ENCODE measurements at regions not wholly inside any gene's neighbourhood (a gene's known extent, or its start where the extent isn't known, plus 50 kb on each side); places are given as distances from the start of the nearest gene placed in this dataset.
"Not testable (repeated sequence)": the region's sequence is repeated elsewhere in the genome, so short reads cannot be mapped to it uniquely, and the experiment has no call there.

GRCh38 chr7:106372126-106372525 is 87.3 kb upstream of the NAMPT start:
- Histone ChIP-seq H3K9me3 (ENCODE audit: control insufficient read depth, low read length) (no peaks in the 10 kb centered on the region), H3K4me3 (ENCODE audit: insufficient read depth, low read depth, low read length) (no peak overlapping the region), H3K36me3 (ENCODE audit: control insufficient read depth, insufficient read depth, low read length) (no peaks in the 10 kb centered on the region), H3K27me3 (ENCODE audit: control insufficient read depth, insufficient read depth, low read length, poor library complexity, severe bottlenecking) (no peaks in the 10 kb centered on the region), H3K27ac (ENCODE audit: insufficient read depth, low read depth, low read length, poor library complexity, severe bottlenecking) (no peak overlapping the region), H3K4me1 (ENCODE audit: control insufficient read depth, insufficient read depth, low read length) (no peaks in the 10 kb centered on the region)
- WGBS, 2 experiments: 88 to 91% methylated on average over 2 of the region's 2 CpGs

- Histone ChIP-seq H3K36me3 (ENCODE audit: control insufficient read depth, insufficient read depth, low read length) (no peaks in the 10 kb centered on the region), H3K4me1 (ENCODE audit: control insufficient read depth, insufficient read depth, low read length) (no peaks in the 10 kb centered on the region), H3K9me3 (ENCODE audit: control insufficient read depth, low read length) (no peaks in the 10 kb centered on the region), H3K27ac (ENCODE audit: insufficient read depth, low read depth, low read length, poor library complexity, severe bottlenecking) (no peak overlapping the region), H3K27me3 (ENCODE audit: control insufficient read depth, insufficient read depth, low read length, poor library complexity, severe bottlenecking) (no peaks in the 10 kb centered on the region), H3K4me3 (ENCODE audit: insufficient read depth, low read depth, low read length) (no peak overlapping the region)
- 94 to 95% methylated on average over 4 of the region's 4 CpGs for WGBS, 2 experiments
Measured at GRCh38 chr7:106371629-106372028, 86.8 kb upstream of the NAMPT start.

GRCh38 chr7:106370542-106370941 is 85.8 kb upstream of the NAMPT start:
- no peaks in the 10 kb centered on the region for H3K9me3 ChIP-seq (ENCODE audit: control insufficient read depth, low read length)
- no peak overlapping the region for H3K27ac ChIP-seq (ENCODE audit: insufficient read depth, low read depth, low read length, poor library complexity, severe bottlenecking)
- H3K4me3 ChIP-seq (ENCODE audit: insufficient read depth, low read depth, low read length): no peak overlapping the region
- no peaks in the 10 kb centered on the region for H3K36me3 ChIP-seq (ENCODE audit: control insufficient read depth, insufficient read depth, low read length)
- H3K27me3 ChIP-seq (ENCODE audit: control insufficient read depth, insufficient read depth, low read length, poor library complexity, severe bottlenecking): no peaks in the 10 kb centered on the region
- WGBS, 2 experiments: 94 to 98% methylated on average over 10 of the region's 10 CpGs
- no peaks in the 10 kb centered on the region for H3K4me1 ChIP-seq (ENCODE audit: control insufficient read depth, insufficient read depth, low read length)

- H3K27me3 ChIP-seq (ENCODE audit: control insufficient read depth, insufficient read depth, low read length, poor library complexity, severe bottlenecking): no peaks in the 10 kb centered on the region
- WGBS, 2 experiments: 88 to 96% methylated on average over 2 of the region's 2 CpGs
- no peaks in the 10 kb centered on the region for H3K9me3 ChIP-seq (ENCODE audit: control insufficient read depth, low read length)
- H3K27ac ChIP-seq (ENCODE audit: insufficient read depth, low read depth, low read length, poor library complexity, severe bottlenecking): no peak overlapping the region
- H3K36me3 ChIP-seq (ENCODE audit: control insufficient read depth, insufficient read depth, low read length): no peaks in the 10 kb centered on the region
- H3K4me3 ChIP-seq (ENCODE audit: insufficient read depth, low read depth, low read length): no peak overlapping the region
- H3K4me1 ChIP-seq (ENCODE audit: control insufficient read depth, insufficient read depth, low read length): no peaks in the 10 kb centered on the region
Measured at GRCh38 chr7:106369816-106370215, 85.0 kb upstream of the NAMPT start.

- WGBS, 2 experiments: 85 to 92% methylated on average over 3 of the region's 3 CpGs
- no peaks in the 10 kb centered on the region for H3K4me1 ChIP-seq (ENCODE audit: control insufficient read depth, insufficient read depth, low read length)
- no peak overlapping the region for H3K4me3 ChIP-seq (ENCODE audit: insufficient read depth, low read depth, low read length)
- no peaks in the 10 kb centered on the region for H3K36me3 ChIP-seq (ENCODE audit: control insufficient read depth, insufficient read depth, low read length)
- H3K27me3 ChIP-seq (ENCODE audit: control insufficient read depth, insufficient read depth, low read length, poor library complexity, severe bottlenecking): no peaks in the 10 kb centered on the region
- H3K9me3 ChIP-seq (ENCODE audit: control insufficient read depth, low read length): no peaks in the 10 kb centered on the region
- no peak overlapping the region for H3K27ac ChIP-seq (ENCODE audit: insufficient read depth, low read depth, low read length, poor library complexity, severe bottlenecking)
Measured at GRCh38 chr7:106369352-106369751, 84.6 kb upstream of the NAMPT start.

GRCh38 chr7:106367664-106368063 is 82.9 kb upstream of the NAMPT start:
- no peak overlapping the region for H3K27ac ChIP-seq (ENCODE audit: insufficient read depth, low read depth, low read length, poor library complexity, severe bottlenecking)
- no peaks in the 10 kb centered on the region for H3K9me3 ChIP-seq (ENCODE audit: control insufficient read depth, low read length)
- 94 to 98% methylated on average over 3 of the region's 3 CpGs for WGBS, 2 experiments
- H3K4me1 ChIP-seq (ENCODE audit: control insufficient read depth, insufficient read depth, low read length): no peaks in the 10 kb centered on the region
- no peaks in the 10 kb centered on the region for H3K27me3 ChIP-seq (ENCODE audit: control insufficient read depth, insufficient read depth, low read length, poor library complexity, severe bottlenecking)
- H3K4me3 ChIP-seq (ENCODE audit: insufficient read depth, low read depth, low read length): no peak overlapping the region
- H3K36me3 ChIP-seq (ENCODE audit: control insufficient read depth, insufficient read depth, low read length): no peaks in the 10 kb centered on the region

- no peaks in the 10 kb centered on the region for H3K36me3 ChIP-seq (ENCODE audit: control insufficient read depth, insufficient read depth, low read length)
- H3K4me1 ChIP-seq (ENCODE audit: control insufficient read depth, insufficient read depth, low read length): no peaks in the 10 kb centered on the region
- no peaks in the 10 kb centered on the region for H3K27me3 ChIP-seq (ENCODE audit: control insufficient read depth, insufficient read depth, low read length, poor library complexity, severe bottlenecking)
- H3K27ac ChIP-seq (ENCODE audit: insufficient read depth, low read depth, low read length, poor library complexity, severe bottlenecking): no peak overlapping the region
- H3K9me3 ChIP-seq (ENCODE audit: control insufficient read depth, low read length): no peaks in the 10 kb centered on the region
- H3K4me3 ChIP-seq (ENCODE audit: insufficient read depth, low read depth, low read length): no peak overlapping the region
- WGBS, 2 experiments: 88 to 92% methylated on average over 3 of the region's 3 CpGs
Measured at GRCh38 chr7:106367018-106367420, 82.2 kb upstream of the NAMPT start.

- no peak overlapping the region for H3K27ac ChIP-seq (ENCODE audit: insufficient read depth, low read depth, low read length, poor library complexity, severe bottlenecking)
- WGBS, 2 experiments: 91 to 92% methylated on average over 3 of the region's 3 CpGs
- no peak overlapping the region for H3K4me3 ChIP-seq (ENCODE audit: insufficient read depth, low read depth, low read length)
- no peaks in the 10 kb centered on the region for H3K27me3 ChIP-seq (ENCODE audit: control insufficient read depth, insufficient read depth, low read length, poor library complexity, severe bottlenecking)
- H3K4me1 ChIP-seq (ENCODE audit: control insufficient read depth, insufficient read depth, low read length): no peaks in the 10 kb centered on the region
- no peaks in the 10 kb centered on the region for H3K9me3 ChIP-seq (ENCODE audit: control insufficient read depth, low read length)
- H3K36me3 ChIP-seq (ENCODE audit: control insufficient read depth, insufficient read depth, low read length): no peaks in the 10 kb centered on the region
Measured at GRCh38 chr7:106365252-106366005, 80.6 kb upstream of the NAMPT start.

GRCh38 chr7:106362507-106362906 is 77.7 kb upstream of the NAMPT start:
- H3K4me1 ChIP-seq (ENCODE audit: control insufficient read depth, insufficient read depth, low read length); H3K36me3 ChIP-seq (ENCODE audit: control insufficient read depth, insufficient read depth, low read length); H3K9me3 ChIP-seq (ENCODE audit: control insufficient read depth, low read length); H3K27me3 ChIP-seq (ENCODE audit: control insufficient read depth, insufficient read depth, low read length, poor library complexity, severe bottlenecking); H3K4me3 ChIP-seq (ENCODE audit: insufficient read depth, low read depth, low read length); H3K27ac ChIP-seq (ENCODE audit: insufficient read depth, low read depth, low read length, poor library complexity, severe bottlenecking): not testable (repeated sequence)
- WGBS, 2 experiments: 85 to 96% methylated on average over 1 to 2 of the region's 2 CpGs

- no peaks in the 10 kb centered on the region for H3K27me3 ChIP-seq (ENCODE audit: control insufficient read depth, insufficient read depth, low read length, poor library complexity, severe bottlenecking)
- WGBS, 2 experiments: 96 to 98% methylated on average over 2 of the region's 2 CpGs
- no peaks in the 10 kb centered on the region for H3K4me1 ChIP-seq (ENCODE audit: control insufficient read depth, insufficient read depth, low read length)
- H3K36me3 ChIP-seq (ENCODE audit: control insufficient read depth, insufficient read depth, low read length): no peaks in the 10 kb centered on the region
- no peaks in the 10 kb centered on the region for H3K9me3 ChIP-seq (ENCODE audit: control insufficient read depth, low read length)
- H3K27ac ChIP-seq (ENCODE audit: insufficient read depth, low read depth, low read length, poor library complexity, severe bottlenecking): no peak overlapping the region
- H3K4me3 ChIP-seq (ENCODE audit: insufficient read depth, low read depth, low read length): no peak overlapping the region
Measured at GRCh38 chr7:106358103-106358663, 73.4 kb upstream of the NAMPT start.
